Mesothelial cell of epicardium (in vitro differentiated cells): ENCODE measurements at regions not wholly inside any gene's neighbourhood (a gene's known extent, or its start where the extent isn't known, plus 50 kb on each side); places are given as distances from the start of the nearest gene placed in this dataset.
"Not testable (repeated sequence)": the region's sequence is repeated elsewhere in the genome, so short reads cannot be mapped to it uniquely, and the experiment has no call there.

Source experiments
- DNase-seq, 2 experiments: peaks; one replicate each; pipeline ENCODE4 v3.0.0; 2021; ENCODE audit warnings: low spot score in 2 of 2; ENCODE audit not compliant: unreplicated experiment in 2 of 2
- H3K27ac Mint-ChIP-seq: 2 replicates; pipeline ENCODE4 v1.8.0; 2021; ENCODE audit warnings: mixed read lengths
- H3K27me3 Mint-ChIP-seq: 2 replicates; pipeline ENCODE4 v1.8.0; 2021; ENCODE audit warnings: low read depth, mixed read lengths
- H3K36me3 Mint-ChIP-seq: 2 replicates; pipeline ENCODE4 v1.8.0; 2021; ENCODE audit warnings: mixed read lengths
- H3K4me1 Mint-ChIP-seq: 2 replicates; pipeline ENCODE4 v1.8.0; 2021; ENCODE audit warnings: mixed read lengths
- H3K4me3 Mint-ChIP-seq: 2 replicates; pipeline ENCODE4 v1.8.0; 2021; ENCODE audit warnings: mild to moderate bottlenecking, moderate library complexity, mixed read lengths
- H3K9me3 Mint-ChIP-seq: 2 replicates; pipeline ENCODE4 v1.8.0; 2021; ENCODE audit warnings: mixed read lengths
- TF ChIP-seq, protein P1 (sequence below): fragments of 200-600 bp; sonication (generic); IDR thresholded peaks from one replicate; pipeline ENCODE4 v1.5.0; 2021; ENCODE audit warnings: antibody characterized with exemption; ENCODE audit not compliant: unreplicated experiment

DNA sequence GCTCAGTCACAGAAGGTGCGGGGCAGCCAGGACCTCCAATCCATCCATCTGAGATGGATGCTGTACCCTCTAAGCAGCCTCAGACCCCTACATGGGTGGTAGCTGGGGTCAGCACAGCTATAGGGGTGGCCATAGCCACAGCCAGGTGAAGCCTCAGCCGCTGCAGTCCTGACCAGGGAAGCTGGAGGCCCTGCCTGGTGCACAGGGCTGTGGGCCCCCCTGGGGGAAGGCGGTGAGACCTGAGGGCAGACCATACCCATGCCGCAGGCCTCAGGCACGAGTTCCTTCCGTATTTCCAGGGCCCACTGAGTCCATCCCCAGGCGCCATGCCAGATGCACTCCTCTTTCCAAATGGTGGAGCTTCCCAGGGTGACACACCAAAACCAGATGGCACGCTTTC, 96.6 kb upstream of the KDM7A start:
- Mint-ChIP-seq H3K4me1 (peaks cover 11% of the 10 kb centered on the region), H3K9me3 (no peaks in the 10 kb centered on the region), H3K4me3 (no peak overlapping the region), H3K27me3 (no peaks in the 10 kb centered on the region), H3K36me3 (no peaks in the 10 kb centered on the region), H3K27ac (no peak overlapping the region)
- DNase-seq, result no peak
- TF ChIP-seq, protein P1, sequence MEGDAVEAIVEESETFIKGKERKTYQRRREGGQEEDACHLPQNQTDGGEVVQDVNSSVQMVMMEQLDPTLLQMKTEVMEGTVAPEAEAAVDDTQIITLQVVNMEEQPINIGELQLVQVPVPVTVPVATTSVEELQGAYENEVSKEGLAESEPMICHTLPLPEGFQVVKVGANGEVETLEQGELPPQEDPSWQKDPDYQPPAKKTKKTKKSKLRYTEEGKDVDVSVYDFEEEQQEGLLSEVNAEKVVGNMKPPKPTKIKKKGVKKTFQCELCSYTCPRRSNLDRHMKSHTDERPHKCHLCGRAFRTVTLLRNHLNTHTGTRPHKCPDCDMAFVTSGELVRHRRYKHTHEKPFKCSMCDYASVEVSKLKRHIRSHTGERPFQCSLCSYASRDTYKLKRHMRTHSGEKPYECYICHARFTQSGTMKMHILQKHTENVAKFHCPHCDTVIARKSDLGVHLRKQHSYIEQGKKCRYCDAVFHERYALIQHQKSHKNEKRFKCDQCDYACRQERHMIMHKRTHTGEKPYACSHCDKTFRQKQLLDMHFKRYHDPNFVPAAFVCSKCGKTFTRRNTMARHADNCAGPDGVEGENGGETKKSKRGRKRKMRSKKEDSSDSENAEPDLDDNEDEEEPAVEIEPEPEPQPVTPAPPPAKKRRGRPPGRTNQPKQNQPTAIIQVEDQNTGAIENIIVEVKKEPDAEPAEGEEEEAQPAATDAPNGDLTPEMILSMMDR, result no peak

DNA sequence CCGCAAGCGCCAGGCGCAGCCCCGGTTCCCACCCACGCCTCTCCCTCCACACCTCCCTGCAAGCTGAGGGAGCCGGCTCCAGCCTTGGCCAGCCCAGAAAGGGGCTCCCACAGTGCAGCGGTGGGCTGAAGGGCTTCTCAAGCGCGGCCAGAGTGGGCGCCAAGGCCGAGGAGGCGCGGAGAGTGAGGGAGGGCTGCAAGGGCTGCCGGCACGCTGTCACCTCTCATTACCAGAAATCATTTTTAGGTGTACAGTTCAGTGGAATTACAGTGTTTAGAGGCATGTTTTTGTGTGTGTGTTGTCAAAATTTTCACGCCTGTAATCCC, 94.8 kb upstream of the KDM7A start:
- H3K27me3 Mint-ChIP-seq, H3K9me3 Mint-ChIP-seq, H3K4me3 Mint-ChIP-seq, DNase-seq, H3K36me3 Mint-ChIP-seq, H3K27ac Mint-ChIP-seq: not testable (repeated sequence)
- peaks cover 11% of the 10 kb centered on the region for H3K4me1 Mint-ChIP-seq

DNA sequence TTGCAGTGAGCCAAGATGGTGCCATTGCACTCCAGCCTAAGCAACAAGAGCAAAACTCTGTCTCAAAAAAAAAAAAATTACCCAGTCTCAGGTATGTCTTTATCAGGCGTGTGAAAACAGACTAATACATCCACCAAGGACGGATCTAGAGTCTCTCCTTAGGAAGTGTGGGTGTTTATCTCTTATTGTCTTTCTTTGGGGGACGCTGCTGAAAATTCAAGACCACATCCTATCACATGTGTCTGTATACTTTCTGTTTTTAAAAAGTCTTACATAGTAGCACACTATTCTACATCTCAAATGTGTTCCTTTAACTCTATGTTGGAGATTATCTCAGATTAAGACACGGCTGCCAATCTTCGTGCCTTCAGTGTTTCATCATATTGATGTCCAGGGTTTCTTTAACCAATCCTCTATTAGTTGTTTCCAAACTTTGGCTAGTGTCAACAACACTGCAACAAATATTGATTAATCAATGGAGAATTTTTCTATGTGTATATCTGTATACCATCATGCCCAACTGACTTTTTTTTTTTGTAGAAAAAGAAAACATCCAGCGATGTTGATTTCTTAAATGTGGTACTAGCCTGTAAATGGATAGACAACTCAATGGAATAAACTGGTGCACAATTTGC, 92.3 kb upstream of the KDM7A start:
- H3K4me3 Mint-ChIP-seq, result no peak overlapping the region
- no peaks in the 10 kb centered on the region for H3K9me3 Mint-ChIP-seq
- no peaks in the 10 kb centered on the region for H3K36me3 Mint-ChIP-seq
- H3K27me3 Mint-ChIP-seq, result no peaks in the 10 kb centered on the region
- no peak for DNase-seq
- no peak overlapping the region for H3K27ac Mint-ChIP-seq
- no peaks in the 10 kb centered on the region for H3K4me1 Mint-ChIP-seq
- TF ChIP-seq, protein P1, result no peak

DNA sequence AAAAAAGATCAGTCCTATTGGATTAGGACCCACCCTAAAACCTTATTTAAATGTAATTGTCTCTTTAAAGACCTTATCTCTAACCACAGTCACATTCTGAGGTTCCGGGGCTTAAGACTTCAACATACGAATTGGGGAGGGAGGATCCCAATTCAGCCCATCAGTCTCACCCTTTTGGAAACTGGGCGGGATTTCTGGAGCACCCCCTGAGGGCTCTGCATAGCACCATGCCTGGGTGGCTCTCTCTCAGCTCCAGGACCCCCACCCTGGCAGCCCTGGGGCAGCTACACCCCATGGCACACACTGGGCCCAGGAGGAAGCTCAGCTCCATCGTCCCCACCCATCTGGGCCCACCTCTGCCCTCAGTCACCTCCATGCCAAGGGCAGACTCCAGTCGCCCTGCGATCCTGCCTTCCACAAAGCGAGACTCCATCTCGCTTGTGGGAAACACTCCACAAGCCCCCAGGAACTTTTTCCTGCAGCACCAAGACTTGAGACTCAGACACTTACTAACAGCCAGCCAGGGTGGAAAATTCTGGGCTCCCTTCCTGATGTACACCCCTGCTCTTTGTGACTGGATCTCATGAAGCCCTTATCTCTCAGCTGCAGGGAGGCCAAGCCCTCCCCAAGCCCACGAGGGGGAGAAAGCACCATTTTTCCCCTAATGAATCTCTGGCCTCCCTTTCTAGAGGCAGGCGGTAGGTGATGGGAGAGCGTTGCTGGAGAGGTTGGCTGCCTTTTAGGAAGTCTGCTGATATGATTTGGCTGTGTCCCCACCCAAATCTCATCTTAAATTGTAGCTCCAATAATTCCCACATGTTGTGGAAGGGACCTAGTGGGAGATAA, 90.8 kb upstream of the KDM7A start:
- Mint-ChIP-seq H3K9me3 (no peaks in the 10 kb centered on the region), H3K4me1 (no peaks in the 10 kb centered on the region), H3K27ac (no peak overlapping the region), H3K27me3 (no peaks in the 10 kb centered on the region), H3K36me3 (no peaks in the 10 kb centered on the region), H3K4me3 (no peak overlapping the region)
- TF ChIP-seq, protein P1, result no peak
- DNase-seq, result no peak

- no peaks in the 10 kb centered on the region for H3K36me3 Mint-ChIP-seq
- TF ChIP-seq, protein P1, result no peak
- H3K9me3 Mint-ChIP-seq, result no peaks in the 10 kb centered on the region
- H3K27me3 Mint-ChIP-seq, result peaks cover 3% of the 10 kb centered on the region
- no peak overlapping the region for H3K4me3 Mint-ChIP-seq
- H3K27ac Mint-ChIP-seq, result no peak overlapping the region
- DNase-seq, result no peak
- no peaks in the 10 kb centered on the region for H3K4me1 Mint-ChIP-seq
Measured at GRCh38 chr7:140263277-140263676, 86.5 kb upstream of the KDM7A start.

DNA sequence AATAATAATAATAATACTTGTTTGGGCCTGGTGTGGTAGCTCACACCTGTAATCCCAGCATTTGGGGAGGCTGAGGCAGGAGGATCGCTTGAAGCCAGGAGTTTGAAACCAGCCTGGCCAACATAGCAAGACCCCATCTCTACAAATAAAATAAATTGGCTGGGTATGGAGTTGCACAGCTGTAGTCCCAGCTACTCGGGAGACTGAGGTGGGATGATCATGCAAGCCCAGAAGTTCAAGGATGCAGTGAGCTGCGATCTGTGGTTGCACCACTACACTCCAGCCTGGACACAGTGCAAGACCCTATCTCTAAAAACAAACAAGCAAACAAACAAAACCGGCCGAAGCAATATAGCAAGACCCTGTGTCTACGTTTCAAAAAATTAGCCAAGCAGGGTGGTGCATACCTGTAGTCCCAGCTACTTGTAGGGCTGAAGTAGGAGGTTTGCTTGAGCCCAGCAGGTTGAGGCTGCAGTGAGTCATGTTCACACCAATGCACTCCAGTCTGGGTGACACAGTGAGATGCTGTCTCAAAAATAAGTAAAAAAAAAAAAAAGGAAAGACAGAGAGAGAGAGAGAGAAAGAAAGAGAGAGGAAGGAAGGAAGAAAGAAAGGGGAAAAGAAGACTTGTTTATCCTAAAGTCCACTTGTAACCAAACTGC, 85.6 kb upstream of the KDM7A start:
- H3K36me3 Mint-ChIP-seq, result no peaks in the 10 kb centered on the region
- H3K27ac Mint-ChIP-seq, result no peak overlapping the region
- no peak overlapping the region for H3K4me3 Mint-ChIP-seq
- no peak for DNase-seq
- TF ChIP-seq, protein P1, result no peak
- peaks cover 2% of the 10 kb centered on the region for H3K9me3 Mint-ChIP-seq
- H3K27me3 Mint-ChIP-seq, result peaks cover 3% of the 10 kb centered on the region
- H3K4me1 Mint-ChIP-seq, result no peaks in the 10 kb centered on the region
